ENCODE measurements at regions not wholly inside any gene's neighbourhood (a gene's known extent, or its start where the extent isn't known, plus 50 kb on each side); places are given as distances from the start of the nearest gene placed in this dataset.

GRCh38 chr12:124618291-124618902 lies 51.0 kb upstream of the NCOR2 start:
- ChIA-PET CTCF (no interaction called here), POLR2A (no interaction called here)
- Mint-ChIP-seq H3K27me3 (no peaks in the 10 kb centered on the region), H3K9me3 (ENCODE audit: low read depth) (no peaks in the 10 kb centered on the region), H3K4me3 (no peak overlapping the region), H3K36me3 (ENCODE audit: low read depth) (no peaks in the 10 kb centered on the region), H3K27ac (no peak overlapping the region), H3K4me1 (no peaks in the 10 kb centered on the region)
- intact Hi-C loops (cut with DNase I, micrococcal nuclease) = no loop called here
- DNase-seq (no peak), ATAC-seq (no peak)

GRCh38 chr12:124617615-124618014 lies 50.2 kb upstream of the NCOR2 start:
- ATAC-seq = no peak
- intact Hi-C loops (cut with DNase I, micrococcal nuclease) = no loop called here
- no peak overlapping the region for H3K27ac Mint-ChIP-seq
- H3K9me3 Mint-ChIP-seq (ENCODE audit: low read depth) = peaks cover 3% of the 10 kb centered on the region
- no peaks in the 10 kb centered on the region for H3K4me1 Mint-ChIP-seq
- no peak overlapping the region for H3K4me3 Mint-ChIP-seq
- ChIA-PET CTCF (no interaction called here), POLR2A (no interaction called here)
- DNase-seq = no peak
- no peaks in the 10 kb centered on the region for H3K27me3 Mint-ChIP-seq
- no peaks in the 10 kb centered on the region for H3K36me3 Mint-ChIP-seq (ENCODE audit: low read depth)

Data from activated CD4-positive, alpha-beta T cell treated with anti-CD3 and anti-CD28 coated beads for 36 hours (primary cell).